Endodermal cell (in vitro differentiated cells): ENCODE measurements at regions not wholly inside any gene's neighbourhood (a gene's known extent, or its start where the extent isn't known, plus 50 kb on each side); places are given as distances from the start of the nearest gene placed in this dataset.

ENCODE experiments used
- DNase-seq: peaks from one replicate; pipeline ENCODE4 v3.0.0-alpha.2; 2017
- H3K27ac ChIP-seq: 2 replicates; pipeline ENCODE4 v1.5.1; 2013; ENCODE audit warnings: mild to moderate bottlenecking, low read depth, low read length, moderate library complexity
- H3K27me3 ChIP-seq: 2 replicates; pipeline ENCODE4 v1.6.1; 2013; ENCODE audit warnings: mild to moderate bottlenecking, low read length, moderate library complexity; ENCODE audit not compliant: insufficient read depth, control insufficient read depth, poor library complexity, severe bottlenecking
- H3K36me3 ChIP-seq: 2 replicates; pipeline ENCODE4 v1.7.0; 2013; ENCODE audit warnings: mild to moderate bottlenecking, low read length, moderate library complexity; ENCODE audit not compliant: control insufficient read depth, insufficient read depth
- H3K4me1 ChIP-seq: one replicate; pipeline ENCODE4 v1.7.0; 2013; ENCODE audit warnings: low read length; ENCODE audit not compliant: control insufficient read depth, insufficient read depth
- H3K4me3 ChIP-seq: 2 replicates; pipeline ENCODE4 v1.5.1; 2013; ENCODE audit warnings: mild to moderate bottlenecking, low read length, moderate library complexity
- H3K9ac ChIP-seq: 2 replicates; pipeline ENCODE4 v1.6.1; 2013; ENCODE audit warnings: mild to moderate bottlenecking, low read length, moderate library complexity; ENCODE audit not compliant: poor library complexity, severe bottlenecking; ENCODE audit errors: extremely low read depth
- H3K9me3 ChIP-seq: 2 replicates; pipeline ENCODE4 v1.6.1; 2013; ENCODE audit warnings: mild to moderate bottlenecking, low read length, moderate library complexity; ENCODE audit not compliant: control insufficient read depth
- H3K27ac Mint-ChIP-seq: 2 replicates; pipeline ENCODE4 v1.8.0; 2020; ENCODE audit warnings: mixed read lengths
- H3K27me3 Mint-ChIP-seq: 2 replicates; pipeline ENCODE4 v1.8.0; 2021; ENCODE audit warnings: mild to moderate bottlenecking, mixed read lengths; ENCODE audit not compliant: insufficient read depth
- H3K36me3 Mint-ChIP-seq: 2 replicates; pipeline ENCODE4 v1.8.0; 2020; ENCODE audit warnings: low read depth, mixed read lengths
- H3K4me1 Mint-ChIP-seq: 2 replicates; pipeline ENCODE4 v1.8.0; 2020; ENCODE audit warnings: mixed read lengths
- H3K4me3 Mint-ChIP-seq: 2 replicates; pipeline ENCODE4 v1.8.0; 2020; ENCODE audit warnings: mild to moderate bottlenecking, moderate library complexity, mixed read lengths
- H3K9me3 Mint-ChIP-seq: 2 replicates; pipeline ENCODE4 v1.8.0; 2020; ENCODE audit warnings: mild to moderate bottlenecking, mixed read lengths
- WGBS, 2 experiments: methylation state at CpG; one replicate each; pipeline versions ENCODE4 v1.1.5 to v1.1.7; 2013; ENCODE audit warnings: missing lambda C conversion rate in 2 of 2, mixed read lengths in 1 of 2; ENCODE audit not compliant: insufficient coverage in 1 of 2, insufficient read length in 1 of 2; 5-methylcytosine and 5-hydroxymethylcytosine counted together
- TF ChIP-seq, protein P1 (sequence below): fragments of 200-600 bp; sonication (generic); conservative IDR thresholded peaks from 2 replicates; pipeline ENCODE4 v1.5.0; 2021; ENCODE audit warnings: antibody characterized with exemption, mild to moderate bottlenecking

DNA sequence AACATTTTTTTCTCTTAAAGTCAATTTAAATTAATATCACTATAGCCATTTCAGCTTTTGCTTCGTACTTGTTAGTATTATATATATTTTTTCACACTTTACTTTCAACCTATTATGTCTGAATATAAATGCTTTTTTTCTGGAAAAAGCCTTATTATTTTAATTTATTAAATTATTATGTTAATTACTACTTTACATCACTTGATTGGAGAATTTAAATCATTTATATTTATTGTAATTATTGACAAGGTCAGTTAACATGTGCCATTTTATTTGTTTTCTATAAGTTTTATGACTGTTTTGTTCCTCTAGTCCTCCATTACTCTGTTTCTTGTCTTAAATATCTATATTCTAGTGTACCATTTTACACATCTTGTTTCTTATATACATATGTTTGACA lies 1333.4 kb upstream of the MIR17HG start:
- TF ChIP-seq, protein P1, sequence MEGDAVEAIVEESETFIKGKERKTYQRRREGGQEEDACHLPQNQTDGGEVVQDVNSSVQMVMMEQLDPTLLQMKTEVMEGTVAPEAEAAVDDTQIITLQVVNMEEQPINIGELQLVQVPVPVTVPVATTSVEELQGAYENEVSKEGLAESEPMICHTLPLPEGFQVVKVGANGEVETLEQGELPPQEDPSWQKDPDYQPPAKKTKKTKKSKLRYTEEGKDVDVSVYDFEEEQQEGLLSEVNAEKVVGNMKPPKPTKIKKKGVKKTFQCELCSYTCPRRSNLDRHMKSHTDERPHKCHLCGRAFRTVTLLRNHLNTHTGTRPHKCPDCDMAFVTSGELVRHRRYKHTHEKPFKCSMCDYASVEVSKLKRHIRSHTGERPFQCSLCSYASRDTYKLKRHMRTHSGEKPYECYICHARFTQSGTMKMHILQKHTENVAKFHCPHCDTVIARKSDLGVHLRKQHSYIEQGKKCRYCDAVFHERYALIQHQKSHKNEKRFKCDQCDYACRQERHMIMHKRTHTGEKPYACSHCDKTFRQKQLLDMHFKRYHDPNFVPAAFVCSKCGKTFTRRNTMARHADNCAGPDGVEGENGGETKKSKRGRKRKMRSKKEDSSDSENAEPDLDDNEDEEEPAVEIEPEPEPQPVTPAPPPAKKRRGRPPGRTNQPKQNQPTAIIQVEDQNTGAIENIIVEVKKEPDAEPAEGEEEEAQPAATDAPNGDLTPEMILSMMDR: no peak
- no peak overlapping the region for H3K27ac ChIP-seq
- no peaks in the 10 kb centered on the region for H3K27me3 ChIP-seq
- no peak overlapping the region for H3K27ac Mint-ChIP-seq
- no peaks in the 10 kb centered on the region for H3K4me1 Mint-ChIP-seq
- H3K4me1 ChIP-seq: no peaks in the 10 kb centered on the region
- H3K4me3 ChIP-seq: no peak overlapping the region
- H3K36me3 ChIP-seq: no peaks in the 10 kb centered on the region
- WGBS, 2 experiments: no CpG with 5 or more reads among the region's 1 CpG
- H3K9me3 Mint-ChIP-seq: no peaks in the 10 kb centered on the region
- no peaks in the 10 kb centered on the region for H3K27me3 Mint-ChIP-seq
- no peak for DNase-seq
- no peaks in the 10 kb centered on the region for H3K36me3 Mint-ChIP-seq
- no peaks in the 10 kb centered on the region for H3K9me3 ChIP-seq
- H3K9ac ChIP-seq: no peak overlapping the region
- no peak overlapping the region for H3K4me3 Mint-ChIP-seq

DNA sequence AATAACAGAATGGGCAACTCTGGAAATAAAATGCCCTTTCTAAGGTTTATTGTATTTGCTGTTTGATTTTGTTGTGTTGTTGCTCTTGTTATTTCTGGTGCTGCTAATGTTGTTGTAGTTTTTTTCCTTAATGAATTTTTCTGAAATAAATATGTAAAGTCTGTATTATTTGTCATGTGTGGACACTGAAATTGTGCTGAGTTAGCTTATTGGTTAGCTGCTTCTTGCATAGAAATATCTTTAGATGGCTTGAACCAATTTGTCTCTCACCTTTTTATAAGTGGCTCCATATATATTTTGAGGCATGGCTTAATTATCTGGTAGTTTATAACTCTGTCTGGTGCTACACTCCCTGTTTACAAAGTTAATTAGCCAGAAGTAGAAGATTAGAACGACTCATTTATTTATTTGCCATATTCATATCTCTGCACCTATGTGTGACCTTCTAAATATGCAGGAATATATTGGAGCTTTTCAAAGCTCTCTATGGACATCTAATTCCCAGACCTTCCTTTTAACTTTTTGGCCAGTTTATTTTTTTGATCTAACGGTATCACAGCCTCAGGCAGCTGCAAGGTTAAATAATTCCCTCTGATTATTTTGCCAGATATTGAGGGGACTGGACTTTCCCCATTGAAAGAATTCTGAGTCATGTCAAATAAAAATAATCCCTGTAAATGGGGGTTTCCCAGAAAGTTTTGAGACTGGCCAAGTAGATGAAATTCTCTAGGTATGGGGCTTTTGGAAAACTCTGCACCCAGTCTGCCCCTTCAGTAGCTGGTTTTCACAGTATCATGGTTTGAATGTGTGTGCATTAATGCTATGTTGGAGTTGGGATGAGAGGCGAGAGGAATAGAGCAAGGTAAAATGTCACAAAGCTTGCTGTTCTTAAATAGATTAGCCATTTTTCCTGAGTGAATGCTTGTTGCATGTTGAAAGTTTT lies 1331.7 kb upstream of the MIR17HG start:
- H3K9ac ChIP-seq: no peak overlapping the region
- H3K27ac ChIP-seq: no peak overlapping the region
- Mint-ChIP-seq H3K9me3 (no peaks in the 10 kb centered on the region), H3K27me3 (no peaks in the 10 kb centered on the region), H3K36me3 (no peaks in the 10 kb centered on the region), H3K4me1 (no peaks in the 10 kb centered on the region), H3K27ac (no peak overlapping the region), H3K4me3 (no peak overlapping the region)
- H3K4me3 ChIP-seq: no peak overlapping the region
- WGBS, 2 experiments: 89 to 100% methylated on average over 2 to 3 of the region's 3 CpGs
- no peaks in the 10 kb centered on the region for H3K27me3 ChIP-seq
- H3K4me1 ChIP-seq: no peaks in the 10 kb centered on the region
- no peak for DNase-seq
- TF ChIP-seq, protein P1: no peak
- no peaks in the 10 kb centered on the region for H3K36me3 ChIP-seq
- H3K9me3 ChIP-seq: no peaks in the 10 kb centered on the region

DNA sequence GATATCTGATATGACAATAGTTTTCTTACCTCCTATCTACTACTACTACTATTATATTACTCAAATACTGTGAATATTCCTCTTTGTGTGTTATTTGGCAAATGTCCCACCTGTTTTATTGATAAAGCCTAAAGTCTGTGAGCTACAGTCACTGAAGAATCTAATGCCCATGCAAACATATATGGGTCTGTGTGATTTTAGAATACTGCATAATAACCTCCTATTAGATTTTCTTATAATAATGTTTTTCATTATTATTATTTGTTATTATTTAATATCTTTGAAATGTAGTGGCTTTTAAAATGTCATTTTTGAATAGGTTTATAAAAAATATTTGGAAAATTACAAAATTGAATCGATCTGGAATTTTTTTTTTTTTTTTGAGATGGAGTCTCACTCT lies 1330.8 kb upstream of the MIR17HG start:
- TF ChIP-seq, protein P1: no peak
- Mint-ChIP-seq H3K27me3 (no peaks in the 10 kb centered on the region), H3K36me3 (no peaks in the 10 kb centered on the region), H3K4me3 (no peak overlapping the region), H3K9me3 (no peaks in the 10 kb centered on the region), H3K27ac (no peak overlapping the region), H3K4me1 (no peaks in the 10 kb centered on the region)
- no peaks in the 10 kb centered on the region for H3K4me1 ChIP-seq
- no peak overlapping the region for H3K9ac ChIP-seq
- H3K9me3 ChIP-seq: no peaks in the 10 kb centered on the region
- H3K27ac ChIP-seq: no peak overlapping the region
- H3K4me3 ChIP-seq: no peak overlapping the region
- H3K36me3 ChIP-seq: no peaks in the 10 kb centered on the region
- WGBS, 2 experiments: 93 to 100% methylated on average over 1 of the region's 1 CpG
- DNase-seq: no peak
- no peaks in the 10 kb centered on the region for H3K27me3 ChIP-seq
